NCI-H446 (cell line): ENCODE measurements at regions not wholly inside any gene's neighbourhood (a gene's known extent, or its start where the extent isn't known, plus 50 kb on each side); places are given as distances from the start of the nearest gene placed in this dataset.

Source experiments
- DNase-seq, 2 experiments: peaks; one replicate each; lab custom pipeline; 2025; lab: John Stamatoyannopoulos, UW

GRCh38 chr7:153835712-153836265, 216.4 kb upstream of the DPP6 start:
- DNase-seq: no peak

GRCh38 chr7:153838591-153838990, 213.6 kb upstream of the DPP6 start:
- no peak for DNase-seq

GRCh38 chr7:153840861-153841260, 211.3 kb upstream of the DPP6 start:
- no peak for DNase-seq

GRCh38 chr7:153847828-153848227, 204.4 kb upstream of the DPP6 start:
- DNase-seq: no peak

GRCh38 chr7:153852261-153852660, 199.9 kb upstream of the DPP6 start:
- no peak for DNase-seq

- no peak for DNase-seq
Observed at GRCh38 chr7:153858355-153858754, 193.8 kb upstream of the DPP6 start.

- DNase-seq: no peak
Observed at GRCh38 chr7:153859239-153859638, 193.0 kb upstream of the DPP6 start.

GRCh38 chr7:153886506-153887441, 165.4 kb upstream of the DPP6 start:
- no peak for DNase-seq

GRCh38 chr7:153887749-153888569, 164.2 kb upstream of the DPP6 start:
- DNase-seq: no peak

GRCh38 chr7:153891990-153892389, 160.2 kb upstream of the DPP6 start:
- no peak for DNase-seq

GRCh38 chr7:153902862-153903261, 149.3 kb upstream of the DPP6 start:
- DNase-seq: no peak

GRCh38 chr7:153912211-153912610, 140.0 kb upstream of the DPP6 start:
- no peak for DNase-seq

- no peak for DNase-seq
Observed at GRCh38 chr7:153920126-153920525, 132.1 kb upstream of the DPP6 start.

GRCh38 chr7:153920897-153921296, 131.3 kb upstream of the DPP6 start:
- DNase-seq: no peak

- DNase-seq: no peak
Observed at GRCh38 chr7:153921408-153921807, 130.8 kb upstream of the DPP6 start.

- no peak for DNase-seq
Observed at GRCh38 chr7:153930696-153931095, 121.5 kb upstream of the DPP6 start.

GRCh38 chr7:153934048-153934447, 118.2 kb upstream of the DPP6 start:
- no peak for DNase-seq

- no peak for DNase-seq
Observed at GRCh38 chr7:153934629-153935028, 117.6 kb upstream of the DPP6 start.

GRCh38 chr7:153935095-153935494, 117.1 kb upstream of the DPP6 start:
- no peak for DNase-seq

- DNase-seq: no peak
Observed at GRCh38 chr7:153938451-153938850, 113.7 kb upstream of the DPP6 start.

GRCh38 chr7:153939177-153939576, 113.0 kb upstream of the DPP6 start:
- no peak for DNase-seq

- DNase-seq: no peak
Observed at GRCh38 chr7:153939654-153940053, 112.5 kb upstream of the DPP6 start.

GRCh38 chr7:153941061-153941460, 111.1 kb upstream of the DPP6 start:
- DNase-seq: no peak
